Colonic mucosa (tissue), 4 donors: ENCODE measurements at regions not wholly inside any gene's neighbourhood (a gene's known extent, or its start where the extent isn't known, plus 50 kb on each side); places are given as distances from the start of the nearest gene placed in this dataset.
"Not testable (repeated sequence)": the region's sequence is repeated elsewhere in the genome, so short reads cannot be mapped to it uniquely, and the experiment has no call there.

Source experiments
- DNase-seq: peaks from one replicate; pipeline ENCODE4 v3.0.0-alpha.2; 2020
- H3K27ac ChIP-seq: fragments of 200-600 bp; one replicate; pipeline ENCODE4 v1.8.0; 2021
- H3K27me3 ChIP-seq: fragments of 200-600 bp; one replicate; pipeline ENCODE4 v1.8.0; 2021
- H3K36me3 ChIP-seq: fragments of 200-600 bp; one replicate; pipeline ENCODE4 v1.8.0; 2021
- H3K4me1 ChIP-seq: fragments of 200-600 bp; one replicate; pipeline ENCODE4 v1.8.0; 2021; ENCODE audit warnings: mild to moderate bottlenecking
- H3K4me3 ChIP-seq: fragments of 200-600 bp; one replicate; pipeline ENCODE4 v1.8.0; 2021
- H3K9ac ChIP-seq, 2 donors: one replicate each; pipeline ENCODE4 v1.7.0; 2013; ENCODE audit warnings: control low read depth in 2 of 2, low read depth in 2 of 2, low read length in 2 of 2
- H3K9me3 ChIP-seq: fragments of 200-600 bp; one replicate; pipeline ENCODE4 v1.8.0; 2021
- CTCF ChIP-seq: fragments of 200-600 bp; IDR thresholded peaks from one replicate; pipeline ENCODE4 v1.8.0; 2022; ENCODE audit warnings: antibody characterized with exemption, mild to moderate bottlenecking
- intact Hi-C: fragments of 100-400 bp; cut with DNase I; formaldehyde crosslinking; loops from one replicate; pipeline ENCODE4 v1.14.1; 2022
- donor health status: healthy.
- donor health status: DM: no; HTN: no; CAD: no.
- donor health status: DM: no; HTN: no; CAD: no.

GRCh38 chr3:75265897-75266296 is 398.2 kb upstream of the FRG2C start:
- DNase-seq = no peak
- no peak overlapping the region for H3K9ac ChIP-seq
- intact Hi-C loops = no loop called here

DNA sequence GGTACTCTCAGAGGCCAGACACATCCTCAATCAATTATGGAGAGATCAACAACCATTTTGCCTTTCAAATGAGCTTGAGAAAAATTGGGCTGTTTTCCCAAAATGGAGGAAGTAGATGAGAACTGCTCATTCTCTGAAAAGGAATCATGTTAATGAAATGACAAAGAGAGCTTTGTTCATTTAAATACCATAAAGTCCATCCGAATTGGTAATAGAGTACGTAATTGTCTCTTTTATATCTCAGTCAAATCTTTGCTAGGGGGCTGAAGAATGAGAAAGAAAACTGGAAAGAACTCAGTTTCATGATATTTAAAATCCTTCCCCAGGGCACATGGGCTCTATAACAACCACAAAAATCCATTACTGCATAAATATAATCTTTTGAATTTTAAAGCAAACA is 395.6 kb upstream of the FRG2C start:
- H3K4me1 ChIP-seq, H3K27me3 ChIP-seq, H3K27ac ChIP-seq, H3K9ac ChIP-seq, H3K4me3 ChIP-seq, H3K9me3 ChIP-seq, H3K36me3 ChIP-seq, DNase-seq, intact Hi-C loops: not testable (repeated sequence)

More at GRCh38 chr3:75265897-75266296, 398.2 kb upstream of the FRG2C start:
- Histone ChIP-seq H3K27ac (no peak overlapping the region), H3K36me3 (no peaks in the 10 kb centered on the region), H3K9me3 (no peaks in the 10 kb centered on the region), H3K4me1 (no peaks in the 10 kb centered on the region), H3K27me3 (no peaks in the 10 kb centered on the region), H3K4me3 (no peak overlapping the region)
- no peak for TF ChIP-seq CTCF

DNA sequence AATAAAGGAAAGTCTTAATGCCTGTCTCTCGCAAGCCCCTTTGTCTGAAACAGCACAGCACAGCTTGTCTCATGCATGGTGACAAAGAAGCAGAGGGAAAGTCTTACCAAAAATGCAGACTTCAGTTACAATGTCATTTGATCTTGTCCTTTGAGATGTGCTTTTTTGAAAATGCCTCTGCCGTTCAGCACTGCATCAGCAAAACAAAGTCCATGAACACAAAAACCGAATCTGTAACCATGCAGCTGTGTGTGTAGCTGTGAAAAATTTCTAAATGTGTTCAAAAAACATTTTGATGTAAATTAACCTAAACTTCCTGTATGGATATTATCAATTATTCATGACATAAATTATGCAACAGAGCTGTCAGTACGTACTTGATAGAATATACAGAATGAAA is 391.9 kb upstream of the FRG2C start:
- H3K36me3 ChIP-seq, H3K4me1 ChIP-seq, H3K27me3 ChIP-seq, DNase-seq, H3K9ac ChIP-seq, H3K9me3 ChIP-seq, intact Hi-C loops, H3K4me3 ChIP-seq, H3K27ac ChIP-seq: not testable (repeated sequence)

- H3K4me3 ChIP-seq = no peak overlapping the region
- H3K9ac ChIP-seq = no peak overlapping the region
- intact Hi-C loops = no loop called here
- H3K4me1 ChIP-seq = no peaks in the 10 kb centered on the region
- no peak for TF ChIP-seq CTCF
- DNase-seq = no peak
- H3K9me3 ChIP-seq = no peaks in the 10 kb centered on the region
- no peaks in the 10 kb centered on the region for H3K27me3 ChIP-seq
- no peaks in the 10 kb centered on the region for H3K36me3 ChIP-seq
- no peak overlapping the region for H3K27ac ChIP-seq
Observed at GRCh38 chr3:75272691-75273090, 391.4 kb upstream of the FRG2C start.

DNA sequence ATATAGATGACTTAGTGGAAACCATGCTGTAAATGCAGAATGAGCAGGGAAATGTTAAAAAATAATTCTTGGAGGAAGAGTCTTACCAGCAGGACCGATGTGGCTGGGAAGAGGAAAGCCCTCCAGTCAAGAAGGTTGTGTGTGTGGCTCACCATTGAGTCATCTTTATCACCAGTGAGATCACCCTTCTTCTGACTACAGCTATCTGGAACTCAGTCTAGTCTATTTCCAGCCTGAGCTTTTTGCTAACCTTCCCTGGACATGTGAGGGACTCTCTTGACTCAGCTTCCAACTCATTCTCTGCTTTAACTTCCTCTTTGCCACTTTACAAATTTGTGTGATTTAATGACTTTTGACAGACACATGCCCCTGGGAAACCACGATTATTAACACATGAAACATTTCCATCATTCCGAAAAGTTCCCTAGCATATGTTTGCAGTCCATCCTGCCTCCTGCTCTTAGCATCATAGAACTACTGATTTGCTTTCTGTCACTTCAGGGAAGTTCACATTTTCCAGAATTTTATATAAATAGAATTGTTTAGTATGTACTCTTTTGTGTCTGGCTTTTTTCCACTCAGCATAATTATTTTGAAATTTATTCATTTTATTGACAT is 378.5 kb upstream of the FRG2C start:
- DNase-seq, intact Hi-C loops, H3K4me1 ChIP-seq, H3K9me3 ChIP-seq, H3K27me3 ChIP-seq, H3K4me3 ChIP-seq, H3K36me3 ChIP-seq, H3K9ac ChIP-seq, H3K27ac ChIP-seq: not testable (repeated sequence)

DNA sequence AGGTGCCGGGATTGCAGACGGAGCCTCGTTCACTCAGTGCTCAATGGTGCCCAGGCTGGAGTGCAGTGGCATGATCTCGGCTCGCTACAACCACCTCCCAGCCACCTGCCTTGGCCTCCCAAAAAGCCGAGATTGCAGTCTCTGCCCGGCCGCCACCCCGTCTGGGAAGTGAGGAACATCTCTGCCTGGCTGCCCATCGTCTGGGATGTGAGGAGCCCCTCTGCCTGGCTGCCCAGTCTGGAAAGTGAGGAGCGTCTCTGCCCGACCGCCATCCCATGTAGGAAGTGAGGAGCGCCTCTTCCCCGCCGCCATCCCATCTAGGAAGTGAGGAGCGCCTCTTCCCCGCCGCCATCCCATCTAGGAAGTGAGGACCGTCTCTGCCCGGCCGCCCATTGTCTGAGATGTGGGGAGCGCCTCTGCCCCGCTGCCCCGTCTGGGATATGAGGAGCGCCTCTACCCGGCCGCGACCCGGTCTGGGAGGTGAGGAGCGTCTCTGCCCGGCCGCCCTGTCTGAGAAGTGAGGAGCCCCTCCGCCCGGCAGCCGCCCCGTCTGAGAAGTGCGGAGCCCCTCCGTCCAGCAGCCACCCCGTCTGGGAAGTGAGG is 375.1 kb upstream of the FRG2C start:
- intact Hi-C loops = not testable (repeated sequence)

GRCh38 chr3:75294124-75294523 is 370.0 kb upstream of the FRG2C start:
- no peaks in the 10 kb centered on the region for H3K9me3 ChIP-seq
- no peaks in the 10 kb centered on the region for H3K27me3 ChIP-seq
- H3K4me3 ChIP-seq = no peak overlapping the region
- H3K4me1 ChIP-seq = no peaks in the 10 kb centered on the region
- TF ChIP-seq CTCF = peak; percentile 58
- no peaks in the 10 kb centered on the region for H3K36me3 ChIP-seq
- peak overlapping the region in 1 of 2 donors; percentile 24 for H3K9ac ChIP-seq
- intact Hi-C loops = loop anchor here (5.0 kb wide), 1 partner anchor 128 kb away; no protein-coding TSS in a partner anchor
- no peak overlapping the region for H3K27ac ChIP-seq
- DNase-seq = peak; percentile 20

More for the DNA sequence above, 375.1 kb upstream of the FRG2C start:
- not testable (repeated sequence) for H3K27me3 ChIP-seq, H3K4me3 ChIP-seq, DNase-seq, H3K9ac ChIP-seq, H3K9me3 ChIP-seq, H3K27ac ChIP-seq, H3K36me3 ChIP-seq, H3K4me1 ChIP-seq
